ENCODE measurements at regions not wholly inside any gene's neighbourhood (a gene's known extent, or its start where the extent isn't known, plus 50 kb on each side); places are given as distances from the start of the nearest gene placed in this dataset.

DNA sequence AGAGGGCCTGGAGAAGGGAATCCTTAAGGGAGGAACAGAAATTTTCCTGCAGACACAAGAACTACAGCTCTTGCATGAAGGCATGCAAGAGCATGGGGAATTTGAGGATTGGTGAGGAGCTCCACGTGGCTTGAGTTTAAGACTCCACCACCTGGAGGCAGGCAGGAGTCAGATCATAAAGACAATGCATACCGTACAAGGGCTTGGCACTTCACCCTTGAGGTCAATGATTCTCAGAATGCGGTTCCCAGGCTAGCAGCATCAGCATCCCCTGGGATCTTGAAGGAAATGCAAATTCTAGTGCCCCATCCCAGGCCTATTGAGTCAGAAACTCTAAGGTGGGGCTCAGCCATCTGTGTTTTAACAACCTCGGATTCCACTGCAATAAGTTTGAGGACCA lies 143.8 kb downstream of the C7orf25 start:
- Mint-ChIP-seq H3K4me3 (no peak overlapping the region), H3K27me3 (ENCODE audit: low read depth) (no peaks in the 10 kb centered on the region), H3K27ac (no peak overlapping the region), H3K36me3 (ENCODE audit: low read depth) (no peaks in the 10 kb centered on the region), H3K4me1 (peaks cover 14% of the 10 kb centered on the region), H3K9me3 (no peaks in the 10 kb centered on the region)
- TF ChIP-seq, protein P1, sequence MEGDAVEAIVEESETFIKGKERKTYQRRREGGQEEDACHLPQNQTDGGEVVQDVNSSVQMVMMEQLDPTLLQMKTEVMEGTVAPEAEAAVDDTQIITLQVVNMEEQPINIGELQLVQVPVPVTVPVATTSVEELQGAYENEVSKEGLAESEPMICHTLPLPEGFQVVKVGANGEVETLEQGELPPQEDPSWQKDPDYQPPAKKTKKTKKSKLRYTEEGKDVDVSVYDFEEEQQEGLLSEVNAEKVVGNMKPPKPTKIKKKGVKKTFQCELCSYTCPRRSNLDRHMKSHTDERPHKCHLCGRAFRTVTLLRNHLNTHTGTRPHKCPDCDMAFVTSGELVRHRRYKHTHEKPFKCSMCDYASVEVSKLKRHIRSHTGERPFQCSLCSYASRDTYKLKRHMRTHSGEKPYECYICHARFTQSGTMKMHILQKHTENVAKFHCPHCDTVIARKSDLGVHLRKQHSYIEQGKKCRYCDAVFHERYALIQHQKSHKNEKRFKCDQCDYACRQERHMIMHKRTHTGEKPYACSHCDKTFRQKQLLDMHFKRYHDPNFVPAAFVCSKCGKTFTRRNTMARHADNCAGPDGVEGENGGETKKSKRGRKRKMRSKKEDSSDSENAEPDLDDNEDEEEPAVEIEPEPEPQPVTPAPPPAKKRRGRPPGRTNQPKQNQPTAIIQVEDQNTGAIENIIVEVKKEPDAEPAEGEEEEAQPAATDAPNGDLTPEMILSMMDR (IDR thresholded peaks at IDR 0.05; ENCODE audit: unreplicated experiment in 3 of 3): no peak

DNA sequence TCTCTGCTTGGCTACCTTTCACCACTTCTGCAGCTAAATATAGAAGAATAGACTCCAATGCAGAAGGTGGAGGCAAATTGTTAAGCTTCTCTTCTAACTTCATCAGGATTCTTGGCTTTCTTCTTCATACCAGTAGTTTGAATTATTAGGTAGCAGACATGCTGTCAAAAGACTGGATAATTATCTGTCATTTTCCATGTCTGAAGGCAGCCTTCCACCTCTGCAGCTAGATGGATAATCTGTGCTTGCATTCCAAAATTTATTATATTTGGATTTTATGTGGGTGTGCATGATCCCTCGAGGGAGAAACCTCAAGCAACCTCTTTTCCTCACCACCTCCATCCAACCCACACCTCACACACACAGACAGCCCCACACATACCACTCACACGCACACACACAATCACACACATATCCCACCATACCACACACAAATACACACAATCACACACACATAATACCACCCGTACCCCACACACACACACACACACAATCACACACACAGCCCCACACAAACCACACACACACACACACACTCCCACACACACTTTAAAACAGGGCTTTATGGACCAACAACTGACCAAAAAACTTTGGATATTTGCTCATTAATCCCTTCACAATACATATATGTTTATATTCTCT lies 145.0 kb downstream of the C7orf25 start:
- H3K4me1 Mint-ChIP-seq: peaks cover 14% of the 10 kb centered on the region
- peaks cover 4% of the 10 kb centered on the region for H3K27me3 Mint-ChIP-seq (ENCODE audit: low read depth)
- TF ChIP-seq, protein P1 (IDR thresholded peaks at IDR 0.05; ENCODE audit: unreplicated experiment in 3 of 3): no peak
- no peaks in the 10 kb centered on the region for H3K9me3 Mint-ChIP-seq
- H3K36me3 Mint-ChIP-seq (ENCODE audit: low read depth): no peaks in the 10 kb centered on the region
- H3K27ac Mint-ChIP-seq: no peak overlapping the region
- H3K4me3 Mint-ChIP-seq: no peak overlapping the region

DNA sequence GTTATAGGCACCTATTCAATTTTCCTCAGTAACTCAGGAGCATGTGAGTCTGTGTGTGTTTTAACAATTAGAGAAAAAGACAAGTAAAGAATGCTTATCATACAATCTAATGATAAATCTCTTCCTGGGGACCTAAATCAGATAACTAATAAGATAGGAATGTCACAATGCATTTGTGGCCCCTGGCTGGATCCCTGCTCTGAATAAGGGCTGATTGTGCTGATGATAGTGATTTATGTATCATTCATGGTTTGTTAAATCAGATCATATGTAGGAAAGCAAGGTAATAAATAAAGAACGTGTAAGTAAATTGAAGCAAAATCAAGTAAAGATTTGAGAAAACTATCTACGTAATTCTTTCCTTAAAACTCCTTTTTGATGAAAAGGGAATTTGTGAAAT lies 145.9 kb downstream of the C7orf25 start:
- H3K36me3 Mint-ChIP-seq (ENCODE audit: low read depth): no peaks in the 10 kb centered on the region
- no peak overlapping the region for H3K4me3 Mint-ChIP-seq
- H3K9me3 Mint-ChIP-seq: no peaks in the 10 kb centered on the region
- TF ChIP-seq, protein P1 (IDR thresholded peaks at IDR 0.05; ENCODE audit: unreplicated experiment in 3 of 3): no peak
- H3K4me1 Mint-ChIP-seq: peaks cover 14% of the 10 kb centered on the region
- H3K27me3 Mint-ChIP-seq (ENCODE audit: low read depth): peaks cover 4% of the 10 kb centered on the region
- no peak overlapping the region for H3K27ac Mint-ChIP-seq

DNA sequence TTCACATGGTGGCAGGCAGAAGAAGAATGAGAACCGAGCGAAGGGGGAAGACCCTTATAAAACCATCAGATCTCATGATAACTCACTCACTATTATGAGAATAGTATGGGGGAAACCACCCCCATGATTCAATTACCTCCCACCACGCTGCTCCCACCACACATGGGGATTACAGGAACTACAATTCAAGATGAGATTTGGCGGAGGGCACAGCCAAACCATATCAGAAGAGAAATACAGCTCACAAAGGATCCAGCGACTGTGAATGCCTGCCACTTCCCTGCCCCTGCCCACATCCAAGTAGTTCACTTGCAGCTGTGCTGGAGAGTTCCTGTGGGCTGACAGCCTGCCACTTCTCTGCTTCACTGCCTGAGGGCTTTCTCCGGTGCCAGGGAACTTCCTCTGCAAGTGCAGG lies 148.7 kb downstream of the C7orf25 start:
- H3K4me1 Mint-ChIP-seq: peaks cover 14% of the 10 kb centered on the region
- H3K4me3 Mint-ChIP-seq: no peak overlapping the region
- peaks cover 4% of the 10 kb centered on the region for H3K27me3 Mint-ChIP-seq (ENCODE audit: low read depth)
- no peak overlapping the region for H3K27ac Mint-ChIP-seq
- H3K9me3 Mint-ChIP-seq: peaks cover 4% of the 10 kb centered on the region
- TF ChIP-seq, protein P1 (IDR thresholded peaks at IDR 0.05; ENCODE audit: unreplicated experiment in 3 of 3): no peak
- no peaks in the 10 kb centered on the region for H3K36me3 Mint-ChIP-seq (ENCODE audit: low read depth)

DNA sequence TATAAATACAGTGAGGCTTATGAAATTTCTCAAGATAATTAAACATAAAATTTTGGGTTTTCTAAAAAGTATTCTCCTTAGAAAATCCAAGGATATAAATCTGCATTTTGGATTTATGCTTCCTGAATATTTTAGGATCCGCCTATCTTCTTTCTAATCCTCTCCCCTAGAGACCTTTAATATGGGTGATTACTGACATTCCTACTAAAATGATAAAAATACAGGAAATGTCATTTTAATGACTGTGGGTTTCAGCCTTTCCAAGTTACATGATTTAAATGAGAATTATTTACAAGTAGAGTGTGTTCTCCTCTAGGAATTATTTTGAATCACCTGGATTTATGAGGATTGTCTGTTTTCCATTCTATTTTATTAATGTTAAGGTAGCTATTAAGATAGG lies 150.4 kb downstream of the C7orf25 start:
- H3K4me3 Mint-ChIP-seq: no peak overlapping the region
- no peak overlapping the region for H3K27ac Mint-ChIP-seq
- peaks cover 6% of the 10 kb centered on the region for H3K4me1 Mint-ChIP-seq
- no peaks in the 10 kb centered on the region for H3K36me3 Mint-ChIP-seq (ENCODE audit: low read depth)
- peaks cover 4% of the 10 kb centered on the region for H3K9me3 Mint-ChIP-seq
- H3K27me3 Mint-ChIP-seq (ENCODE audit: low read depth): peaks cover 4% of the 10 kb centered on the region
- TF ChIP-seq, protein P1 (IDR thresholded peaks at IDR 0.05; ENCODE audit: unreplicated experiment in 3 of 3): no peak

DNA sequence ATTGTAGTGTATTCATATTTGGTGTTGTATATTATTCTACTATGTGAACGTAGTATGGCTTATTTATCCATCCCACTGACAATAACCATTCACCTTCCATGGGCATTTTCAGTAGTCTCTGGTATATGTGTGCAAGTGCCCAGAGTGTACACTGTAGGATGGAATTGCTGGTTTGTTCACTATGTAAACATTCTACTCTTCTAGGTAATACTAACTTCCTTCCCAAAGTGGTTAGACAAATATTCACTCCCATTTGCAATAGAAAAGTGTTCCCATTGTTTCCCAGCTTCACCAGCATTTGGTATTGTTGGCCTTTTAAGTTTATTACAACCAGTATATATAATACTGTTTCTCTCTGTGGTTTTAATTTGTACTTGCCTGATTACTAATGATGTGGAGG lies 153.7 kb downstream of the C7orf25 start:
- H3K4me1 Mint-ChIP-seq: no peaks in the 10 kb centered on the region
- H3K27me3 Mint-ChIP-seq (ENCODE audit: low read depth): peaks cover 4% of the 10 kb centered on the region
- peaks cover 4% of the 10 kb centered on the region for H3K9me3 Mint-ChIP-seq
- no peaks in the 10 kb centered on the region for H3K36me3 Mint-ChIP-seq (ENCODE audit: low read depth)
- TF ChIP-seq, protein P1 (IDR thresholded peaks at IDR 0.05; ENCODE audit: unreplicated experiment in 3 of 3): no peak
- no peak overlapping the region for H3K27ac Mint-ChIP-seq
- no peak overlapping the region for H3K4me3 Mint-ChIP-seq

Data from nephron (organoid).